Activated CD4-positive, alpha-beta T cell treated with anti-CD3 and anti-CD28 coated beads for 36 hours (primary cell): ENCODE measurements at regions not wholly inside any gene's neighbourhood (a gene's known extent, or its start where the extent isn't known, plus 50 kb on each side); places are given as distances from the start of the nearest gene placed in this dataset.
"Not testable (repeated sequence)": the region's sequence is repeated elsewhere in the genome, so short reads cannot be mapped to it uniquely, and the experiment has no call there.

Experiments
- ATAC-seq: fragments of 200-7000 bp; cut with Tn5 transposase; one replicate; pipeline ENCODE4 v1.10.0; 2021; ENCODE audit warnings: mild to moderate bottlenecking, moderate library complexity
- CTCF ChIA-PET: fragments of 350-600 bp; sonication (Branson Sonifier 250); formaldehyde crosslinking; loops from one replicate; lab custom pipeline; 2021; ENCODE audit warnings: antibody characterized with exemption; lab: Charles Lee
- POLR2A ChIA-PET: fragments of 350-600 bp; sonication (Branson Sonifier 250); formaldehyde crosslinking; loops from one replicate; lab custom pipeline; 2021; ENCODE audit warnings: antibody characterized with exemption, inconsistent platforms; lab: Charles Lee
- DNase-seq: peaks from one replicate; pipeline ENCODE4 v3.0.0-alpha.2; 2020
- H3K27ac Mint-ChIP-seq: one replicate; pipeline ENCODE4 v1.8.0; 2021; ENCODE audit warnings: mixed read lengths
- H3K27me3 Mint-ChIP-seq: one replicate; pipeline ENCODE4 v1.8.0; 2021; ENCODE audit warnings: mixed read lengths
- H3K36me3 Mint-ChIP-seq: one replicate; pipeline ENCODE4 v1.8.0; 2021; ENCODE audit warnings: low read depth, mixed read lengths
- H3K4me1 Mint-ChIP-seq: one replicate; pipeline ENCODE4 v1.8.0; 2021; ENCODE audit warnings: mixed read lengths
- H3K4me3 Mint-ChIP-seq: one replicate; pipeline ENCODE4 v1.8.0; 2021; ENCODE audit warnings: mild to moderate bottlenecking, moderate library complexity, mixed read lengths
- H3K9me3 Mint-ChIP-seq: one replicate; pipeline ENCODE4 v1.8.0; 2021; ENCODE audit warnings: low read depth, mixed read lengths
- intact Hi-C, 2 experiments: fragments of 100-400 bp; cut with DNase I in 1 of 2; cut with micrococcal nuclease in 1 of 2; formaldehyde crosslinking; loops; one replicate each; pipeline versions ENCODE4 v1.14.2 to v1.15.1; 2022 to 2024; cut with DNase I, micrococcal nuclease

DNA sequence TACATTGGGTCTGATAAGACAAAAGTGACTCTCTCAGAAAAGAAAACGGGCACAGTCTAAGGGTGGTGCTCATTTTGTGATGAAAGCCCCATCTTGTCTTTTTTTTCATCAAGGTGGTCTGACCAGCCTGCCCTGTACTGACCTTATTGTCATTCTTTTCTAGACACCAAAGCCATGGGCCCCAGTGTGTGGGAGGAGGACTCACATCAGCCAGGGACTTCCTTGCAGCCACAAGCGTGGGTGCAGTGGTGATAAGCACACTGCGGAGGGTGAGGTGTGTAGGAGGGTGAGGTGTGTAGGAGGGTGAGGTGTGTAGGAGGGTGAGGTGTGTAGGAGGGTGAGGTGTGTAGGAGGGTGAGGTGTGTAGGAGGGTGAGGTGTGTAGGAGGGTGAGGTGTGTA, 145.2 kb downstream of the DLL1 start:
- POLR2A ChIA-PET, H3K36me3 Mint-ChIP-seq, intact Hi-C loops, H3K27me3 Mint-ChIP-seq, H3K4me3 Mint-ChIP-seq: not testable (repeated sequence)
- H3K4me1 Mint-ChIP-seq = peaks cover 44% of the 10 kb centered on the region
- peak overlapping the region; percentile 52 for H3K27ac Mint-ChIP-seq
- H3K9me3 Mint-ChIP-seq = peaks cover 10% of the 10 kb centered on the region
- peak; percentile 52 for DNase-seq
- CTCF ChIA-PET = interaction anchor here (0.7 kb wide), 1 partner anchor 169 kb away, joined by 3 read pairs; no protein-coding TSS in a partner anchor
- peak; percentile 16 for ATAC-seq

- Mint-ChIP-seq H3K27me3 (no peaks in the 10 kb centered on the region), H3K9me3 (peaks cover 10% of the 10 kb centered on the region), H3K36me3 (peaks cover 6% of the 10 kb centered on the region), H3K4me3 (no peak overlapping the region), H3K27ac (peak overlapping the region; percentile 52), H3K4me1 (peaks cover 44% of the 10 kb centered on the region)
- intact Hi-C loops = no loop called here
- ATAC-seq (no peak), DNase-seq (no peak)
- ChIA-PET CTCF (interaction anchor here (0.7 kb wide), 1 partner anchor 169 kb away, joined by 3 read pairs; no protein-coding TSS in a partner anchor), POLR2A (no interaction called here)
Observed at GRCh38 chr6:170145272-170145592, 145.6 kb downstream of the DLL1 start.

GRCh38 chr6:170144571-170145271, 146.2 kb downstream of the DLL1 start:
- ChIA-PET POLR2A (no interaction called here), CTCF (interaction anchor here (0.7 to 0.8 kb wide), 2 partner anchors 168 to 282 kb away, joined by 3 read pairs; no protein-coding TSS in a partner anchor)
- peaks cover 6% of the 10 kb centered on the region for H3K36me3 Mint-ChIP-seq
- H3K4me1 Mint-ChIP-seq = peaks cover 43% of the 10 kb centered on the region
- H3K27ac Mint-ChIP-seq = peak overlapping the region; percentile 52
- DNase-seq (no peak), ATAC-seq (no peak)
- intact Hi-C loops = no loop called here
- no peaks in the 10 kb centered on the region for H3K27me3 Mint-ChIP-seq
- peaks cover 10% of the 10 kb centered on the region for H3K9me3 Mint-ChIP-seq
- no peak overlapping the region for H3K4me3 Mint-ChIP-seq

DNA sequence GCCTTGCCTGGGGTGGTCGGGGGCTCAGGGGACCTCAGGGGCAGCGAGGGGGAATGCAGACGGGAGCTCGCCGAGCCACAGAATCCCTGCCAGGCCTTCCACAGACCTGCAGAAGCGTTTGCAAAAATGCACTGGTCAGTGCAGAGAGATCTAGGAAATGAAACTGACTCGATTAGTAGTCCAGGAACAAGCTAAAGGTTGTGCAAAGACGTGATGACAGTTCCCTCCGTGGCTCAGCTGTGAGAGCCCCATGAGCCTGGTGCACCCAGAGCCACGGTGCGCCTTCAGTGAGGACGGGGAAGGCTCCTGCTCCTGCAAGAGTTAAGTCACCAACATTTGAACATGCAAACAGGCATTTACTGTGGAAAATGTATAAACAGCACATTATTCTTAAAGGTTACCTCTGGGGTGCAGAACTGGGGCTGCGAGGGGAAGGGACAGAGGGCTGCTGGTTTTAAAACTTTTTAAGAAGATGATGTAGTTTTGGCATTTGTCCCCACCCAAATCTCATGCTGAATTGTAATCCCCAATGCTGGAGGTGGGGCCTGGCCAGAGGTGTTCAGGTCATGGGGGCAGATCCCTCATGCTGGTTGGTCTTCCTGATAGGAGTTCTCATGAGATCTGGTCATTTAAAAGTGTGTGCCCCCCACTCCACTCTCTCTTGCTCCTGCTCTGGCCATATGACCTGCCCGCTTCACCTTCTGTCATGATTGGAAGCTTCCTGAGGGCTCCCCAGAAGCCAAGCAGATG, 147.3 kb downstream of the DLL1 start:
- no peaks in the 10 kb centered on the region for H3K27me3 Mint-ChIP-seq
- H3K4me3 Mint-ChIP-seq = no peak overlapping the region
- ChIA-PET POLR2A (no interaction called here), CTCF (interaction anchor here (0.6 to 0.8 kb wide), 2 partner anchors 198 to 281 kb away, joined by 3 to 4 read pairs; no protein-coding TSS in a partner anchor)
- no peak for ATAC-seq
- peaks cover 31% of the 10 kb centered on the region for H3K4me1 Mint-ChIP-seq
- peaks cover 10% of the 10 kb centered on the region for H3K9me3 Mint-ChIP-seq
- H3K27ac Mint-ChIP-seq = no peak overlapping the region
- no peak for DNase-seq
- peaks cover 6% of the 10 kb centered on the region for H3K36me3 Mint-ChIP-seq
- intact Hi-C loops = no loop called here

DNA sequence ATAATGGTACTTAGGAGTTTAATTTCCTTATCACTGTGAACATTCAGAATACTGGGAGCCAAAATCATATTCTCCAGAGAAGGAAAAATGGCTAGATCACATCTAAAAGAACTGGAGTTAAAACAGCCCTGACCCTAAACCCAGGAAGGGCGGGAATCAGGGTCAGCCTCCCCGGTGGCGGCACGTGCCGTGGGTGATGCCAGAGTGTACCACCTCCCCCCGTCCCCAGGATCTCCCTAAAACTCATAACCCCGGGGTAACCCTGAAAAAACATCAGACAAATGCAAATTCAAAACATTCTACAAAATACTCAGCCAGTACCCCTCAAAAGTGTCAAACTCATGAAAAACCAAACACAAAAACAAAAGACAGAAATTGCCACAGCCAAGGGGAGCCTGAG, 148.3 kb downstream of the DLL1 start:
- Mint-ChIP-seq H3K4me1 (peaks cover 21% of the 10 kb centered on the region), H3K36me3 (peaks cover 6% of the 10 kb centered on the region)
- intact Hi-C loops = no loop called here

DNA sequence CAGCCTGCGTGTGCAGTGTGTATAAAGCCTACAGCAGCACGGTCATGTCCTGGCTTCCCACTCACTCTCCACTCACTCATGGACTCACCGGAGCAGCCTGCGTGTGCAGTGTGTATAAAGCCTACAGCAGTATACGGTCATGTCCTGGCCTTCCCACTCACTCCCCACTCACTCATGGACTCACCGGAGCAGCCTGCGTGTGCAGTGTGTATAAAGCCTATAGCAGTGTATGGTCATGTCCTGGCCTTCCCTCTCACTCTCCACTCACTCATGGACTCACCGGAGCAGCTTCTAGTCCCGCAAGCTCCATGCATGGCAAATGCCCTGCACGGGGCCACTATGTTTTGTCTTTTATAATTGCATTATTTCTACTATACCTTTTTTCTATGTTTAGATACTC, 149.8 kb downstream of the DLL1 start:
- POLR2A ChIA-PET, H3K27ac Mint-ChIP-seq, H3K4me3 Mint-ChIP-seq, DNase-seq, intact Hi-C loops, H3K27me3 Mint-ChIP-seq, H3K36me3 Mint-ChIP-seq, ATAC-seq, CTCF ChIA-PET: not testable (repeated sequence)
- Mint-ChIP-seq H3K4me1 (peaks cover 14% of the 10 kb centered on the region), H3K9me3 (peaks cover 10% of the 10 kb centered on the region)

More for the DNA sequence above, 148.3 kb downstream of the DLL1 start:
- H3K27me3 Mint-ChIP-seq = no peaks in the 10 kb centered on the region
- no peak overlapping the region for H3K27ac Mint-ChIP-seq
- ATAC-seq = no peak
- peaks cover 10% of the 10 kb centered on the region for H3K9me3 Mint-ChIP-seq
- CTCF ChIA-PET = no interaction called here
- POLR2A ChIA-PET = no interaction called here
- H3K4me3 Mint-ChIP-seq = no peak overlapping the region
- DNase-seq = no peak

DNA sequence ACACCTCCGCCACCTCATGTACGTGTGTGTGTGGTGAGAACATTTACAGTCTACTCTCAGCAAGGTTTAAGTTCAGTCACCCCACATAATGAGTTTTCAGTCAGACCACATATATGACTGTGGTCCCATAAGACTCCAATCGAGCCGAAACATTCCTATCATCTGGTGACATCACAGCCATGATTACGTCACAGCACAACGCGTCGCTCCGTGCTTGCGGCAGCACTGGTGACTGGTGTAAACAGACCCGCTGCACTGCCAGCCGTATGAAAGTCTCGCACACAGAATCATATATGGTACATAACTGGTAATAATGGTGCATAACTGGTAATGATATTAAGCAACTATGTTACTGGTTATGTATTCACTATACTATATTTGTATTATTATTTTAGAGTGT, 150.7 kb downstream of the DLL1 start:
- intact Hi-C loops = no loop called here
- Mint-ChIP-seq H3K4me3 (no peak overlapping the region), H3K27me3 (no peaks in the 10 kb centered on the region), H3K36me3 (peaks cover 6% of the 10 kb centered on the region), H3K4me1 (peaks cover 7% of the 10 kb centered on the region), H3K9me3 (peaks cover 10% of the 10 kb centered on the region), H3K27ac (no peak overlapping the region)
- CTCF ChIA-PET = no interaction called here
- POLR2A ChIA-PET = no interaction called here
- no peak for DNase-seq
- no peak for ATAC-seq

GRCh38 chr6:170139531-170139930, 151.3 kb downstream of the DLL1 start:
- ATAC-seq = no peak
- peak; percentile 2 for DNase-seq
- no peak overlapping the region for H3K27ac Mint-ChIP-seq
- ChIA-PET POLR2A (no interaction called here), CTCF (no interaction called here)
- H3K9me3 Mint-ChIP-seq = peaks cover 6% of the 10 kb centered on the region
- H3K4me3 Mint-ChIP-seq = no peak overlapping the region
- peaks cover 2% of the 10 kb centered on the region for H3K4me1 Mint-ChIP-seq
- intact Hi-C loops = no loop called here
- no peaks in the 10 kb centered on the region for H3K27me3 Mint-ChIP-seq
- peaks cover 2% of the 10 kb centered on the region for H3K36me3 Mint-ChIP-seq

DNA sequence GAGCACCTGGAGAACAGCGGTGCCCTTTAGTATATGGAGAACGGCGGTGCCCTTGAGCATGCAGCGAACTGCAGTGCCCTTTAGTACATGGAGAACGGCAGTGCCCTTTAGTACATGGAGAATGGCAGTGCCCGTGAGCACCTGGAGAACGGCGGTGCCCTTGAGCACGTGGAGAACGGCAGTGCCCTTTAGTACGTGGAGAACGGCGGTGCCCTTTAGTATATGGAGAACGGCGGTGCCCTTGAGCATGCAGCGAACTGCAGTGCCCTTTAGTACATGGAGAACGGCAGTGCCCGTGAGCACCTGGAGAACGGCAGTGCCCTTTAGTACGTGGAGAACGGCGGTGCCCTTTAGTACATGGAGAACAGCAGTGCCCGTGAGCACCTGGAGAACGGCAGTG, 151.8 kb downstream of the DLL1 start:
- H3K27me3 Mint-ChIP-seq, CTCF ChIA-PET, H3K9me3 Mint-ChIP-seq, H3K4me3 Mint-ChIP-seq, ATAC-seq, POLR2A ChIA-PET, H3K4me1 Mint-ChIP-seq, H3K36me3 Mint-ChIP-seq, H3K27ac Mint-ChIP-seq, DNase-seq, intact Hi-C loops: not testable (repeated sequence)

DNA sequence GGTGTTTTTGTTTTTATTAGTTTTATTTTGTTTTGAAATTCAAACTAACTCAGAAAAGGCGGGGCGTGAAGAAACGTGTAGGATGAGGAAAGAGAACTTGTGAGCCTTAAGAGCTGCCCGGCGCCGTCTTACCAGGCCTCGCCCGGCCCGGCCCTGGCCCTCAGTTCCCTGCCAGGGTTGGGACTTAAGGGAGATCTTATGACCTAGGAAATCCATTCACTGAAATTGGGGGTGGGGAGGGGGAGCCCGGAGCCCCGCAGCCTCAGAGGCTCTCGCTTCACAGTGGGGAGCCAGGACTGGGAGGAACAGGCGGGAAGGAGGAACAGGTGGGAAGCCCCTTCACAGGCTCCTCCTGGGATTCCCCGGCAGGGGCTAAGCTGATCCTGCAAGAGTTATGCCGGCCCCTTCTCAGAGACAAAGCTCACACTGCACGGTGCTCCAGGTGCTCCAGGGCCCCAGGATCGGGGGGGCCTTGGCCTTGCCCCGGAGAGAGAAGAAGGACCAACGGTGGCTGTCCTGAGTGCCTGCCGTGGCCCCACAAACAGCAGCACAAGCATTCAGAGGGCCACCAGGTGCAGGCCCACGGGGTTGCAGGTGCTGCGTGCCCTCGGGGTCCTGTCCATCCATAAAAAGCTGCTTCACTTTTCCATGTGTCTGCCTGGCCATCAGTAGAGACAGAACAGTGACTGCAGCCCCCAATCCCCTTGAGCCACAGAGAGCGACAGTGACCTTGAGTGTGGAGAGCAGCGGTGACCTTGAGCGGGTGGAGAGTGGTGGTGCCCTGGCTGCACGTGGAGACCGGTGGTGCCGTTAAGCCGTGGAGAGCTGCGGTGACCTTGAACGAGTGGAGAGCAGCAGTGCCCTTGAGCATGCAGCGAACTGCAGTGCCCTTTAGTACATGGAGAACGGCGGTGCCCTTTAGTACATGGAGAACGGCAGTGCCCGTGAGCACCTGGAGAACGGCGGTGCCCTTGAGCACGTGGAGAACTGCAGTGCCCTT, 152.7 kb downstream of the DLL1 start:
- peaks cover 2% of the 10 kb centered on the region for H3K9me3 Mint-ChIP-seq

GRCh38 chr6:170137176-170137891, 153.5 kb downstream of the DLL1 start:
- POLR2A ChIA-PET = no interaction called here
- ATAC-seq = no peak

More for the DNA sequence above, 152.7 kb downstream of the DLL1 start:
- Mint-ChIP-seq H3K36me3 (no peaks in the 10 kb centered on the region), H3K27ac (no peak overlapping the region), H3K27me3 (no peaks in the 10 kb centered on the region), H3K4me1 (no peaks in the 10 kb centered on the region), H3K4me3 (no peak overlapping the region)
- intact Hi-C loops = no loop called here
- ATAC-seq (no peak), DNase-seq (no peak)
- POLR2A ChIA-PET = no interaction called here
- CTCF ChIA-PET = no interaction called here

More at GRCh38 chr6:170137176-170137891, 153.5 kb downstream of the DLL1 start:
- Mint-ChIP-seq H3K4me1 (no peaks in the 10 kb centered on the region), H3K27ac (no peak overlapping the region), H3K4me3 (no peak overlapping the region), H3K27me3 (no peaks in the 10 kb centered on the region), H3K36me3 (no peaks in the 10 kb centered on the region), H3K9me3 (no peaks in the 10 kb centered on the region)
- intact Hi-C loops = no loop called here
- DNase-seq = no peak
- CTCF ChIA-PET = no interaction called here
